Prostate gland (tissue), 2 donors: ENCODE measurements at regions not wholly inside any gene's neighbourhood (a gene's known extent, or its start where the extent isn't known, plus 50 kb on each side); places are given as distances from the start of the nearest gene placed in this dataset.

Experiments
- POLR2A ChIP-seq: fragments of 450-650 bp; IDR thresholded peaks from one replicate; pipeline ENCODE4 v1.6.1; 2016; ENCODE audit warnings: antibody characterized with exemption, mild to moderate bottlenecking
- TF ChIP-seq, protein P1 (sequence below), 4 experiments: fragments of 200-600 bp in 2 of 4; fragments of 450-650 bp in 2 of 4; sonication (generic) in 2 of 4; IDR thresholded peaks; 1 replicate in 3 of 4; 2 replicates in 1 of 4; pipeline ENCODE4 v1.5.1; 2016 to 2019; ENCODE audit warnings: antibody characterized with exemption in 4 of 4, mild to moderate bottlenecking in 2 of 4, moderate library complexity in 2 of 4

DNA sequence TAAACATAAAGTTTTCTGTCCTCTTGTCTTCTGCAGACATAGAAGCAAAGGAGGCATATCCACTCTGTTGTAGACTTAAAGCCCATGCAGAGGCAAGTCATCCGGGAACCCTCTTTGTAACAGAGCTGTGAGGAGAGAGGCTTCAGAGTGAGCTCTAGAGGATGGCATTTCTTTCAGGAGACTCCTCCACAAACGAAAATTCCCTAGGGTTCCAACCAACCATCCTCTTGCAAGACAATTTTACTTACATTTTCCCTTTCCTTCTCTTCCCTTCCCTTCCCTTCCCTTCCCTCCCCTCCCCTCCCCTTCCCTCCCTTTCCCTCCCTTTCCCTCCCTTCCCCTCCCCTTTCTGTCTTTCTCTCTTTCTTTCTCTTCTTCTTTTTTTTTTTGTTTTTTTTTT, 446.3 kb upstream of the MAP2 start:
- TF ChIP-seq, protein P1, sequence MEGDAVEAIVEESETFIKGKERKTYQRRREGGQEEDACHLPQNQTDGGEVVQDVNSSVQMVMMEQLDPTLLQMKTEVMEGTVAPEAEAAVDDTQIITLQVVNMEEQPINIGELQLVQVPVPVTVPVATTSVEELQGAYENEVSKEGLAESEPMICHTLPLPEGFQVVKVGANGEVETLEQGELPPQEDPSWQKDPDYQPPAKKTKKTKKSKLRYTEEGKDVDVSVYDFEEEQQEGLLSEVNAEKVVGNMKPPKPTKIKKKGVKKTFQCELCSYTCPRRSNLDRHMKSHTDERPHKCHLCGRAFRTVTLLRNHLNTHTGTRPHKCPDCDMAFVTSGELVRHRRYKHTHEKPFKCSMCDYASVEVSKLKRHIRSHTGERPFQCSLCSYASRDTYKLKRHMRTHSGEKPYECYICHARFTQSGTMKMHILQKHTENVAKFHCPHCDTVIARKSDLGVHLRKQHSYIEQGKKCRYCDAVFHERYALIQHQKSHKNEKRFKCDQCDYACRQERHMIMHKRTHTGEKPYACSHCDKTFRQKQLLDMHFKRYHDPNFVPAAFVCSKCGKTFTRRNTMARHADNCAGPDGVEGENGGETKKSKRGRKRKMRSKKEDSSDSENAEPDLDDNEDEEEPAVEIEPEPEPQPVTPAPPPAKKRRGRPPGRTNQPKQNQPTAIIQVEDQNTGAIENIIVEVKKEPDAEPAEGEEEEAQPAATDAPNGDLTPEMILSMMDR (IDR thresholded peaks at IDR 0.05), result no peak
- no peak for TF ChIP-seq POLR2A
